AG04449 (cell line): ENCODE measurements at regions not wholly inside any gene's neighbourhood (a gene's known extent, or its start where the extent isn't known, plus 50 kb on each side); places are given as distances from the start of the nearest gene placed in this dataset.

ENCODE experiments used
- CTCF ChIA-PET: fragments of 350-600 bp; formaldehyde crosslinking; extraction: SDS; loops from one replicate; lab custom pipeline; 2021; ENCODE audit warnings: antibody characterized with exemption; lab: Yijun Ruan, JAX
- POLR2A ChIA-PET: fragments of 400-600, 350-600 bp; formaldehyde crosslinking; extraction: SDS; loops from one replicate; lab custom pipeline; 2020; ENCODE audit warnings: antibody characterized with exemption, inconsistent platforms; lab: Yijun Ruan, JAX
- DNase-seq: peaks from one replicate; pipeline ENCODE4 v3.0.0-alpha.2; 2010; ENCODE audit warnings: low read depth, low spot score
- H3K4me3 ChIP-seq: 2 replicates; pipeline ENCODE4 v1.5.1; 2011; ENCODE audit warnings: low read depth, mild to moderate bottlenecking, control low read depth, low read length
- TF ChIP-seq, protein P1 (sequence below): IDR thresholded peaks from one replicate; pipeline ENCODE4 v1.5.1; 2011; ENCODE audit warnings: mild to moderate bottlenecking, moderate library complexity, low read length, control low read depth, inconsistent platforms; ENCODE audit not compliant: insufficient read depth; ENCODE audit errors: missing control alignments

DNA sequence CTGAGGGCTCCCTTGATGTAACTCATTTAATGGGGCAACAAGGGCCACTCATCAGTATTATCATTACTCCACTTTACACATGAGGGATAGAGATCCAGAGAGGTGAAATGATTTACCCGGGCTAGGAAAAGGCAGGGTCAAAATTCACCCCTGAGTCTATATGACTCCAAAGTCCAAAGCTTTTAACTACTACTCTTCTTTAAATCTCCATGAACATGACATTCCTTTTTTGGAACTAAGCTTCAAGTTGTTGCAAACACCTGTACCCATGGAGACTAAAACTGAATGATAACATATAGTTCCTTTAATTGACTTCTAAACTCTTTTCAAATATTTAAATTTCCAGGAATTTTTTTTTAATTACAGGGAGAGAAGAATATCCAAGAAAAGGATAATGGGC is 292.9 kb upstream of the GADL1 start:
- no peak for DNase-seq
- no peak overlapping the region for H3K4me3 ChIP-seq
- TF ChIP-seq, protein P1, sequence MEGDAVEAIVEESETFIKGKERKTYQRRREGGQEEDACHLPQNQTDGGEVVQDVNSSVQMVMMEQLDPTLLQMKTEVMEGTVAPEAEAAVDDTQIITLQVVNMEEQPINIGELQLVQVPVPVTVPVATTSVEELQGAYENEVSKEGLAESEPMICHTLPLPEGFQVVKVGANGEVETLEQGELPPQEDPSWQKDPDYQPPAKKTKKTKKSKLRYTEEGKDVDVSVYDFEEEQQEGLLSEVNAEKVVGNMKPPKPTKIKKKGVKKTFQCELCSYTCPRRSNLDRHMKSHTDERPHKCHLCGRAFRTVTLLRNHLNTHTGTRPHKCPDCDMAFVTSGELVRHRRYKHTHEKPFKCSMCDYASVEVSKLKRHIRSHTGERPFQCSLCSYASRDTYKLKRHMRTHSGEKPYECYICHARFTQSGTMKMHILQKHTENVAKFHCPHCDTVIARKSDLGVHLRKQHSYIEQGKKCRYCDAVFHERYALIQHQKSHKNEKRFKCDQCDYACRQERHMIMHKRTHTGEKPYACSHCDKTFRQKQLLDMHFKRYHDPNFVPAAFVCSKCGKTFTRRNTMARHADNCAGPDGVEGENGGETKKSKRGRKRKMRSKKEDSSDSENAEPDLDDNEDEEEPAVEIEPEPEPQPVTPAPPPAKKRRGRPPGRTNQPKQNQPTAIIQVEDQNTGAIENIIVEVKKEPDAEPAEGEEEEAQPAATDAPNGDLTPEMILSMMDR = no peak
- ChIA-PET CTCF (no interaction called here), POLR2A (no interaction called here)

DNA sequence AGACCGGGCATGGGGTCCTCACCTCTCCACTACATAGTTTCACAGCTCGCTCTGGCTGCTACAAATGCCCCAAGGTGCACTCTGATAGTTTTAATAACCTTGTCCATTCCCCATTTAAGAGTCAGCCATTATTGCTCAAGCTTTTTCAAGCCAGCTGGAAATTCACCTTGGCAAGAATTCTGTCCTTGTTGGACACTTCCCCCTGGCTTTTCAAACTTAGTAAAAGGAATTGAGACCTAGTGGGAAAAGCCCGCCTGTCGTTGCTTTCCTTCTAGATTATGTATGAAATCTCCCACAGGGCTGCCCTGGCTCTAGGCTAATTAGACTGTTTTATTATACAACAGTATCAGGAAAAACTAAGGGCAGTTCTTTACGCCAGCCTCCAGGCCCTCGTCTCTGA is 293.7 kb upstream of the GADL1 start:
- ChIA-PET POLR2A (no interaction called here), CTCF (no interaction called here)
- no peak for DNase-seq
- H3K4me3 ChIP-seq = no peak overlapping the region
- TF ChIP-seq, protein P1 = no peak

DNA sequence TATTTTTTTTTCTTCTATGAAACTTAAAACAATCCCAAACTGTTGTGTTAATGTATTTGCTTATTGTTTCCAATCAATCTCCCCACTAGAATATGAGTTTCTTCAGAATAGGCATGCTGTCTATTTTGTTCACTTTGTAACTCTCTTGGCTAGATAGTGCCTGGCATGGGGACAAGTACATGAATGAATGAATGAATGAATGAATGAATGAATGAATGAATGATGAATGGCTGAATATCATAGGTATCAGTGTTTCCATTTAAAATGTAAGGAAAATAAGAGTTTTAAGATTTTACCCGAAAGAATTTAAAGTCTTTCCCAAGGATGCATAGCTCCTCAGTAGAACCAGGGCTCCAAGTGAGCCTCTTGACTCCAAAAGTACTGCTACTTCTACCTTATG is 294.9 kb upstream of the GADL1 start:
- H3K4me3 ChIP-seq = no peak overlapping the region
- TF ChIP-seq, protein P1 = no peak
- ChIA-PET CTCF (interaction anchor here (2.2 kb wide), 1 partner anchor 14 kb away, joined by 6 read pairs; no protein-coding TSS in a partner anchor), POLR2A (no interaction called here)
- no peak for DNase-seq

DNA sequence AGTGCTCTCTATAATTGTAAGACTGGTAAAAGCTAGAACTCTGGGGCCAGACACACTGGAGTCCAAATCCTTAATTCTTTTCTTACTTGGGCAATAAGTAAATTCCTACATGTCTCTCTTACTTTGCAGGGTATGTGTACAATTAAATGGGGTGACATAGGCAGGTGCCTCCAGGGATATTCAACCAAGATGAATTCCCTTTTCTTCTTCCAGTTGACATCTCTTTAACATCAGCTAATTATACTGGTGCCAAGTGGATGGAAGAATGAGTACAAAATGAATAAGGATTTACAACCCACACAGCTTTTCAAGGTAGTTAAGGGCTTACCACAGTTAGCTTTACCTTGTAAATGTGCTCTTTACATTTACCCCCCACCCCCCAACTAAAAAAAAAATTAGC is 295.5 kb upstream of the GADL1 start:
- CTCF ChIA-PET = interaction anchor here (2.2 kb wide), 1 partner anchor 15 kb away, joined by 6 read pairs; no protein-coding TSS in a partner anchor
- TF ChIP-seq, protein P1 = no peak
- POLR2A ChIA-PET = no interaction called here
- no peak for DNase-seq
- no peak overlapping the region for H3K4me3 ChIP-seq

DNA sequence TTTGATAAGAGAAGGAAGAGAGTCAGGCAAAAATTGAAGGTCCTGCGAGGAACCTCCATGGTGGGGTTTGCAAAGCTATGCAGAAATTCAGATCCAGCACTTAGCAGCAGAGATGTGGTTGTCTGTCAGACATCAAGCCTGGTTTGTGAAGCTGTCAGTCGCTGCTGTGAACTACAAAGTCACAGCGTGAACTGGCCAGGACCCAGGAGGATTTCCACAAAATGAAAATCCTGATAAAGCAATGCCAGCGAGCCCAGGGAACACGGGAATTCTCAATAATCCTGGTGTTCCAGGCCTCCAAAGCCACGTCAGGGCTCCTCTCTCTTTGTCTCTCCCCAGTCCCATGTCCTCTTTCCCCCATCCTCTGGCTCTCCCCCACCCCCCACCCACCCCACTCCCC is 296.9 kb upstream of the GADL1 start:
- H3K4me3 ChIP-seq = no peak overlapping the region
- no peak for DNase-seq
- TF ChIP-seq, protein P1 = no peak
- ChIA-PET POLR2A (no interaction called here), CTCF (interaction anchor here (2.2 kb wide), 1 partner anchor 16 kb away, joined by 6 read pairs; no protein-coding TSS in a partner anchor)

DNA sequence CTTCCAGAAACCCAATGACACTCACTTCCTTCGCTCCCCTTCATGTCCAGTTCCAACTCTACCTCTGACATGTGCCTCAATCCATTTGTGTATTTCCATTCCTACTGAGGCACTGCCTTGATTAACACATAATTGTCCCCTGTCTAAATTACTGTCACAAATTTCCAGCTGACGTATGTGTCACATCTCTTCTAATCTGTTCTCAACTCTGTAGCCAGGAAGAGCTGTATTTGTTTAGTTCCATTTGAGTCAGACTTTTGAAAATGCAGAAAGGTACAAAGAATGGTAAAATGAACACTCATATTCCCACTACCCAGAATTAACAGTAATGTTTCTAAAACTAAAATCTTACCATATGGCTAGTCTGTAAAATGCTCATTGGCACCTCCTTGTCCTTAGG is 299.0 kb upstream of the GADL1 start:
- ChIA-PET POLR2A (no interaction called here), CTCF (no interaction called here)
- no peak for DNase-seq
- TF ChIP-seq, protein P1 = no peak
- no peak overlapping the region for H3K4me3 ChIP-seq
